OCI-LY7 (cell line): ENCODE measurements at regions not wholly inside any gene's neighbourhood (a gene's known extent, or its start where the extent isn't known, plus 50 kb on each side); places are given as distances from the start of the nearest gene placed in this dataset.

Source experiments
- EZH2phosphoT487 ChIP-seq: fragments of 200-600 bp; sonication (generic); IDR thresholded peaks from 2 replicates; pipeline ENCODE4 v1.6.1; 2018; ENCODE audit warnings: low read depth, borderline replicate concordance, mild to moderate bottlenecking, mixed run types, antibody characterized with exemption, low read length, moderate library complexity, mixed read lengths
- TF ChIP-seq, protein P1 (sequence below): fragments of 200-600 bp; sonication (generic); conservative IDR thresholded peaks from 2 replicates; pipeline ENCODE4 v1.5.1; 2014; ENCODE audit warnings: mild to moderate bottlenecking, antibody characterized with exemption, low read length, moderate library complexity, mixed read lengths

DNA sequence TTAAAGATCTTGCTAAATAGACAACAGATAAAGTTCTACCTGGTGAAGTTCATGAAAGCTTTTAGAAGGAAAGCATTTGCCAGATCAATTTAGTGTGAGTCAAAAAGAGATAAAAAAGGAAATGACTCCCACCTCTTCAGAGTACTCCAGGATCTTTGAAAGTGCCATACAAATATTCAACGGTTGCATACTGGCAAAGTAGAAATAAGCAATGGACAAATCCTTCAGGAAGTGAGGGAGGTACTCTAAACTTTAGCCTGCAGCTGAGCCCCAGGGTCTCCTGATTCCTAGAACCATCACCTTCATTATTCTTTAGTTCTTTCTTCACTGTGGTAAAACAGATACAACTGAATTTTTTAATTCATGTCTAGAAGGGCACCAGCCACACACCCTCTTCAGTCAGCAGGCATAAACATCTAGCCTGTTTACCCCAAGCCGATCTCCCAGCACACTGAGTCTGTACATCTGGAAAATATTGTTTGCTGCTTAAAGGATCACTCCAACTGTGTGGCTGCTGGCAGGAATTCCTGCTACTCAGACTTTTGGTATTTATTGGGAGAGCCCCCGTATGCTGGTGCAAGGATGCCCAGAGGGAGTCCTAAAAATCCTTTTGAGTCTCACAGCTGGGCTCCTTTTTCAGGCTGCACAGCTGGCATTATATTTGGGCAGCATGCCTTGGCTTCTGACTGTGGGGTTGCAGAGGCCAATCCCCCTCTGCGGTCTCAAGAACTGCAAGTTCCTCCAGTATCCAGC is 72.3 kb upstream of the SESTD1 start:
- no peak for TF ChIP-seq EZH2phosphoT487
- TF ChIP-seq, protein P1, sequence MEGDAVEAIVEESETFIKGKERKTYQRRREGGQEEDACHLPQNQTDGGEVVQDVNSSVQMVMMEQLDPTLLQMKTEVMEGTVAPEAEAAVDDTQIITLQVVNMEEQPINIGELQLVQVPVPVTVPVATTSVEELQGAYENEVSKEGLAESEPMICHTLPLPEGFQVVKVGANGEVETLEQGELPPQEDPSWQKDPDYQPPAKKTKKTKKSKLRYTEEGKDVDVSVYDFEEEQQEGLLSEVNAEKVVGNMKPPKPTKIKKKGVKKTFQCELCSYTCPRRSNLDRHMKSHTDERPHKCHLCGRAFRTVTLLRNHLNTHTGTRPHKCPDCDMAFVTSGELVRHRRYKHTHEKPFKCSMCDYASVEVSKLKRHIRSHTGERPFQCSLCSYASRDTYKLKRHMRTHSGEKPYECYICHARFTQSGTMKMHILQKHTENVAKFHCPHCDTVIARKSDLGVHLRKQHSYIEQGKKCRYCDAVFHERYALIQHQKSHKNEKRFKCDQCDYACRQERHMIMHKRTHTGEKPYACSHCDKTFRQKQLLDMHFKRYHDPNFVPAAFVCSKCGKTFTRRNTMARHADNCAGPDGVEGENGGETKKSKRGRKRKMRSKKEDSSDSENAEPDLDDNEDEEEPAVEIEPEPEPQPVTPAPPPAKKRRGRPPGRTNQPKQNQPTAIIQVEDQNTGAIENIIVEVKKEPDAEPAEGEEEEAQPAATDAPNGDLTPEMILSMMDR, result no peak
